ENCODE measurements at regions not wholly inside any gene's neighbourhood (a gene's known extent, or its start where the extent isn't known, plus 50 kb on each side); places are given as distances from the start of the nearest gene placed in this dataset.
"Not testable (repeated sequence)": the region's sequence is repeated elsewhere in the genome, so short reads cannot be mapped to it uniquely, and the experiment has no call there.

DNA sequence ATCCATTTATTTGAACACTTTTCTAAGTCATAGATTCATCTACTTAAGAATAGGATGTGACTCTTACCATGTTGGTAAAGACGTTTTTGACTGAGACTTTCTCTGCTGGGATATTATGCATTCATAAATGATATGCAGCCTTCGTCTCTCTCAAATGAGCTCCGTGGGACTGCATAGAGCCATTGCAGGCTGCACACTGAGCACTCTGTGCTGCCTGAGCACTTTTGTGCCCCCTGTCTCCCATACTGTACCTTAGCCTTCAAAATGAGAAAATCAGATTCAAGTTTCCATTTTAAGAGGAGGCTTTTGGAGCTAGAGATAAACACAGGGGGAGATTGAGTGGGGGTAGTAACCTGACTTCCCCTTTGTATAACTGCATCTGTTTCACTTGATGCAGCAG, 433.6 kb downstream of the ZIC3 start:
- no peak for DNase-seq
- intact Hi-C loops (cut with DNase I) = no loop called here
- ATAC-seq (ENCODE audit: poor library complexity) = no peak

GRCh38 chrX:138001226-138001625, 435.3 kb downstream of the ZIC3 start:
- ATAC-seq (ENCODE audit: poor library complexity) (no peak), DNase-seq (no peak)
- intact Hi-C loops (cut with DNase I) = no loop called here

DNA sequence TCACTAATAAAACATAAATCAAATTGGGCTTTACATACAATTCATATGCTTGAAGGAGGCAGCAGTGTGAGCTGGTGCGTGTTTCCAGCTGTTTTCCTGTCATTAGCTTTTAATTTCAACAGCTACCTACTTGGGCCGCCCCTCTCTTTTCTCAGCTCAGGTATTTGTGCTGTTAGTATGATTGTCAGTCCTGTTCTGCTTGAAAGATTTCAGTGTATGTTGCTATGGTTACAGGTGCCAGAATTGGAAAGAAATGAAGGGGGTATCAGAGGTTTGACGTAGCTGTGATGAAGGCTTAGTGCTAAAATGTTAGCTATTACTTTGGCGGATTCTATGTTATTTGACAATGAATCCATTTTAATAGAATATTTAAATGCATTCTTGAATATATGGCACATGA, 440.3 kb downstream of the ZIC3 start:
- no peak for ATAC-seq (ENCODE audit: poor library complexity)
- intact Hi-C loops (cut with DNase I) = no loop called here
- no peak for DNase-seq

- DNase-seq (no peak), ATAC-seq (ENCODE audit: poor library complexity) (no peak)
- intact Hi-C loops (cut with DNase I) = no loop called here
Measured at GRCh38 chrX:138008281-138008680, 442.4 kb downstream of the ZIC3 start.

DNA sequence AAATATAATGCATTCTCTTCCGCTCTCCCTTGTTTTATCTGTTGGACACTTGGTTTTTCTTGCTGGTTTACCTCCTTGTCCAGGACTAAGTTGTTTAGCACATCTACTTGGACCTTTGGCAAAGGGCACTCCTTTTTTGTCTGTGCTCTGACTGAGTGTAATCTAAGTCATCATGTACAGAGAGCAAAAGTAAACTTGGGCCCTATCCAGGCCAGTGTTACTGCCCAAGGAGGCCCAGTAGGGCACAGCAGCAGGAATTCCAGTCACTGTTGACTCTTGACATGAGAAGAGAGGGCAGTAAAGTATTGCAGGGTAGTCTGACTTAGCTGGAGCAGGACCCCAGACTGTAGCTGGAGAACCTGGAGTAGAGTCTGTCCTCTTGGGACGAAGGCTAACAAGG, 445.5 kb downstream of the ZIC3 start:
- ATAC-seq (ENCODE audit: poor library complexity) = no peak
- DNase-seq = no peak
- intact Hi-C loops (cut with DNase I) = no loop called here

GRCh38 chrX:138014577-138014976, 448.6 kb downstream of the ZIC3 start:
- DNase-seq = no peak
- intact Hi-C loops (cut with DNase I) = no loop called here
- ATAC-seq (ENCODE audit: poor library complexity) = no peak

GRCh38 chrX:138018145-138018799, 452.3 kb downstream of the ZIC3 start:
- ATAC-seq (ENCODE audit: poor library complexity) = no peak
- DNase-seq = no peak
- intact Hi-C loops (cut with DNase I) = no loop called here

GRCh38 chrX:138020941-138021340, 455.0 kb downstream of the ZIC3 start:
- intact Hi-C loops (cut with DNase I) = no loop called here
- no peak for DNase-seq
- ATAC-seq (ENCODE audit: poor library complexity) = no peak

DNA sequence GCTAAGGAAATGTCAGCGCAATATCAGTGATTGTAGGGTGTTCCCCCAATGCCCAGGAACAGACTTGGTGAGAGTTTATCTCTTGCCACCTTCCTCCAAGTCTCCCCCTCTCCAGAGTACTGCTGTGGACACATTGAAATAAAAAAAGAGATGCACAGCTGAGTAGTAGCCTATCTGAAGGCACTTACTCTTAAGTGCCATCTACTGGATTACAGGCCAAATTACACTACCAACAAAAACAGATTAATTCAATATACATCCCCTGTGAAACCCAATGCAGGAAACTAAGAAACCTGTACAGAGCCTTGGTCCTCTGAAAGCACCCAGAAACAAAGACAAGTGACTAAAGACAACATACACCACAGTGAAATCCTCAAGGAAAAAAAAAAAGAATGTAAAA, 460.3 kb downstream of the ZIC3 start:
- intact Hi-C loops (cut with DNase I) = no loop called here
- DNase-seq (no peak), ATAC-seq (ENCODE audit: poor library complexity) (no peak)

- ATAC-seq (ENCODE audit: poor library complexity) (no peak), DNase-seq (no peak)
- intact Hi-C loops (cut with DNase I) = no loop called here
Measured at GRCh38 chrX:138031715-138032114, 465.8 kb downstream of the ZIC3 start.

DNA sequence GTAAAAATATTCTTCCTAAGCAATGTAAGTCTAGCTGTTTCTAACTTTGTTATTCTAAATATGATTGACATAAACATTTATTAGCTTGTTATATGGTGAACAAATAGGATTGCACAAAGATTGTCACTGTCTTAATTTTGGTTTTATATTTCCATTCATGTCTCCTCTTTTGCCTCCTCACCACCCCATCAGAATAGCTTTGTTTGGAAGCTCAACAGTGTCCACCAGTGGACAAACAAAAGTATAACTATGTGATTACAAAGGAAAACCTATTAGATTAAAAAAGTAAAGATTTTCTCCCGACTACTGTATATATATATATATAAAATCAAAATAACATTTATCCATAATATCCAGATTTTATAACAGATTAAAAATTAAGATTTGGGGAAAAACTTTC, 468.2 kb downstream of the ZIC3 start:
- intact Hi-C loops (cut with DNase I) = no loop called here
- DNase-seq = no peak
- ATAC-seq (ENCODE audit: poor library complexity) = no peak

DNA sequence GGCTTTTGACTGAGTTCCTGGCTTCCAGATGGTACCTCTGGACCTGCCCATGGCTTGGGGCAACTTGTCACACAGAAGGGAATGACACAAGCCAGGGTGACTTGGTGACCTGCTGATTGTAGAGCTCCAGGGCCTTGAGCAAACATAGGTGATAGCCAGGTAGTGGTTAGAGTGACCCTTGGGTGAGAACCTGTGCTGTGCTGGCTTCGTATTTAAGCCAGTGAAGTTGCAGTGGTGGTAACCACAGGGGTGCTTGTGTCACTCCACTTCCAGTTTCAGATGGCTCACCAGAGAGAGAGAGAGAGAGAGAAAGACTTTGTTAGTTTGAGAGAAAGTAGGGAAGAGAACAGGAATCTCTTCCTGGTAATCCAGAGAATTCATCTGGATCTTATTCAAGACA, 471.6 kb downstream of the ZIC3 start:
- DNase-seq (no peak), ATAC-seq (ENCODE audit: poor library complexity) (no peak)
- intact Hi-C loops (cut with DNase I) = no loop called here

GRCh38 chrX:138057883-138058282, 492.0 kb downstream of the ZIC3 start:
- no peak for DNase-seq
- intact Hi-C loops (cut with DNase I) = no loop called here
- ATAC-seq (ENCODE audit: poor library complexity) = no peak

- no peak for ATAC-seq (ENCODE audit: poor library complexity)
- no peak for DNase-seq
- intact Hi-C loops (cut with DNase I) = no loop called here
Measured at GRCh38 chrX:138058931-138059330, 493.0 kb downstream of the ZIC3 start.

- no peak for DNase-seq
- intact Hi-C loops (cut with DNase I) = no loop called here
- ATAC-seq (ENCODE audit: poor library complexity) = no peak
Measured at GRCh38 chrX:138067415-138067814, 501.5 kb downstream of the ZIC3 start.

- ATAC-seq (ENCODE audit: poor library complexity) (no peak), DNase-seq (no peak)
- intact Hi-C loops (cut with DNase I) = no loop called here
Measured at GRCh38 chrX:138073626-138074025, 507.7 kb downstream of the ZIC3 start.

DNA sequence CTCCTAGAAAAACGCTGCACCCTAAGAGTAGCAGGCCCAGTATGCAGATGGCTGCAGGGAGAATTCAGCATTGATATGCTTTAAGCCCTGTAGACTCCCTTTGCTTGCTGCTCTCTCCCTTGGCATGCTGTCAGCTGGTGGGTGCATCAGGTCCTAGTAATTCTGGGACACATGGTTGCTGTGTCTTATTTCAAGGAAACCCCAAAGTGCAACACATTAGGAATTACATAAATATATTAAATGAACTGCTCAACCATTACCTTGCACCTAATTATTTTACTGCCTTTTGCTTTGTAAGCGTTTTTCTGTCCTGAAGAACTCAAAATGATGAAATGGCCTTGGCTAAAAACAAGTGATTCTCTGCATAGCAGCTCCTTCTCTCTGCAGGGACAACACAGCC, 516.3 kb downstream of the ZIC3 start:
- DNase-seq (no peak), ATAC-seq (ENCODE audit: poor library complexity) (no peak)
- intact Hi-C loops (cut with DNase I) = no loop called here

- DNase-seq (no peak), ATAC-seq (ENCODE audit: poor library complexity) (no peak)
- intact Hi-C loops (cut with DNase I) = no loop called here
Measured at GRCh38 chrX:138082896-138083295, 517.0 kb downstream of the ZIC3 start.

- intact Hi-C loops (cut with DNase I); DNase-seq; ATAC-seq (ENCODE audit: poor library complexity): not testable (repeated sequence)
Measured at GRCh38 chrX:138110910-138111309, 545.0 kb downstream of the ZIC3 start.

DNA sequence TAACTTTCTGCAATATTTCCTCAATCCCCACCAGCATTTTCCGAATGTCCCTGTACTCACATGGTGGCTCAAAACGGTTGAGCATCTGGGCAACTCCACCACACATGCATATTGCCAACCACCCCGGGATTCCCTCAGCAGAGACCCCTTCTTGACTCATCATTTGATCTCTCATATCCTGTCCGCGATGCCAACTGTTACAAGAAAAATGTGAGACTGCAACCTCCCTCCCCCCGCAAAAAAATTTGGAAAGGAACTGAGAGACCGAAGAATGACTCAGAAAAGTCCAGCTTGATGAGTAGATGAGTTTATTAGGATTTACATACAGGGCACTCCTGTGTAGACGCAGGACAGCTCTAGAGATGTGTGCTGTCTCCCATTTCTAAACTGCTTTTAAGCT, 561.4 kb downstream of the ZIC3 start:
- intact Hi-C loops (cut with DNase I) = loop anchor here (5.0 kb wide), 1 partner anchor 615 kb away; no protein-coding TSS in a partner anchor
- ATAC-seq (ENCODE audit: poor library complexity) = no peak

GRCh38 chrX:138128027-138128671, 562.2 kb downstream of the ZIC3 start:
- DNase-seq (no peak), ATAC-seq (ENCODE audit: poor library complexity) (no peak)
- intact Hi-C loops (cut with DNase I) = loop anchor here (5.0 kb wide), 1 partner anchor 614 kb away; no protein-coding TSS in a partner anchor

More for the DNA sequence above, 561.4 kb downstream of the ZIC3 start:
- no peak for DNase-seq
